Activated naive CD4-positive, alpha-beta T cell treated with anti-CD3 and anti-CD28 coated beads, Interleukin-2, amount 50 U/mL, for 24 hours (primary cell): ENCODE measurements at regions not wholly inside any gene's neighbourhood (a gene's known extent, or its start where the extent isn't known, plus 50 kb on each side); places are given as distances from the start of the nearest gene placed in this dataset.
"Not testable (repeated sequence)": the region's sequence is repeated elsewhere in the genome, so short reads cannot be mapped to it uniquely, and the experiment has no call there.

Experiments used
- H3K27ac Mint-ChIP-seq: one replicate; pipeline ENCODE4 v1.8.0; 2021; ENCODE audit warnings: mild to moderate bottlenecking, mixed read lengths
- H3K27me3 Mint-ChIP-seq: one replicate; pipeline ENCODE4 v1.8.0; 2021; ENCODE audit warnings: mixed read lengths
- H3K36me3 Mint-ChIP-seq: one replicate; pipeline ENCODE4 v1.8.0; 2021; ENCODE audit warnings: mixed read lengths
- H3K4me1 Mint-ChIP-seq: one replicate; pipeline ENCODE4 v1.8.0; 2021; ENCODE audit warnings: mixed read lengths
- H3K4me3 Mint-ChIP-seq: one replicate; pipeline ENCODE4 v1.8.0; 2021; ENCODE audit warnings: mild to moderate bottlenecking, mixed read lengths
- H3K9me3 Mint-ChIP-seq: one replicate; pipeline ENCODE4 v1.8.0; 2021; ENCODE audit warnings: mixed read lengths

DNA sequence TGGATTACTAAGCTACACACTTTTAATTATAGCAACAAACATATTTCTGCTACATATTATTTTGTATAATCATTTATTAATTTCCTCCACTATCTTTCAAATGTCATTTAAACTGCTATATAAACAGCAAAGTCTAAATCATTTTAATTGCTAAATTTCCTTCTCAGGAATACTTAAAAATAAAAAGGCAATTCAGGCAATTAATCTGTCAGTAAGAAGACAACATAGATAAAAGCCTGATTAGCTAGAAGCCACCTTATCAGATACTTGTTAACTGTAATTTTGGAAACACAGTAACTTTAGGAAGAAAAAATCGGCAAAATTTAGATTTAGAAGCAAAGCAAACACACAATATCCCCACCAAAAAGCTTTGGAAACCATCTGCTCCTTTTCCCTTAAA, 188.2 kb upstream of the ZNF804A start:
- Mint-ChIP-seq H3K9me3 (peaks cover 18% of the 10 kb centered on the region), H3K4me3 (no peak overlapping the region), H3K36me3 (no peaks in the 10 kb centered on the region), H3K4me1 (no peaks in the 10 kb centered on the region), H3K27me3 (no peaks in the 10 kb centered on the region), H3K27ac (no peak overlapping the region)

DNA sequence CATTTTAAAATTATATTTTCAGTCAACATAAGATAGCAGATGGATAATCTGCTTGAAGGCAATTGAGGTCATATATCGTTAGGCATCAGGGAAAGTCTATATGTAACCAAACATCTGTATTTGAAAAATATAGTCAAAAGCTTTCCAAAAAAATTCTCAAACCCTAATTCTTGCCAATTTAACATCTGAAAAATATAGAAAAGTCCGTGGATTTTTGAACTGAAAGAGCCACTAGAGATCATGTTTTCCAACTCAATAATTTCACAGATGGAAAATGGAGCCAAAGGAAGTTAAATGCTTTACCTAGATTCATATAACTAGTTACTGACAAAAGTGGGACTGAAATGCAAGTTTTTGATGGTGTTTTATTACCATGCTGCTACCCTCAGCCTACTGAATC, 185.1 kb upstream of the ZNF804A start:
- Mint-ChIP-seq H3K27ac (no peak overlapping the region), H3K9me3 (peaks cover 8% of the 10 kb centered on the region), H3K27me3 (no peaks in the 10 kb centered on the region), H3K36me3 (no peaks in the 10 kb centered on the region), H3K4me3 (no peak overlapping the region), H3K4me1 (no peaks in the 10 kb centered on the region)

DNA sequence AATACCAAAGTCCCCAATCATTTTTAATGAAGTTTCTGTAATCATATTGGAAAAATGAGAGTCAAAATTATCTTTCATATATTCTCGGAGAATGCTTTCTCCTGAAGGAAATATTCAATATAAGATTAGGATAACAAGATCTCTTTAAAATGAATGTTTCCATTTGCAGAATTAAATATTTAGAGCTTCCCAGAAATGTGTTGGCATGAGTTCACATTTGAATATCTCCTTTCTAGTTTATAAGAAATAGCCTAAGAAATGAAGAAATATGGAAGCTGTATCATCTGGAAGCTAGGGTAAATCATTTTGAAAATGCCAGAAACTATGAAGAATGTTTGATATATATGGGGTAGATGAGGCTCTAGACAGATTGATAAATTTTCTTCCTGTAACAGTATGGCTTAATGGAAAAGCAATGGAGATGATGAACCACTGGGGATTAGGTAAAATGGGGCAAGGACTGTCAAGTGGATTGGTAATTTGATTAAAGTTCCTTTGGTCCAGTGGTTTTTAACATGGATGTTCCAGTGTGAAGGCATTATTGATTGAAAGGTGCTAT, 184.6 kb upstream of the ZNF804A start:
- Mint-ChIP-seq H3K36me3 (no peaks in the 10 kb centered on the region), H3K9me3 (peaks cover 7% of the 10 kb centered on the region), H3K27ac (no peak overlapping the region), H3K27me3 (no peaks in the 10 kb centered on the region), H3K4me3 (no peak overlapping the region), H3K4me1 (no peaks in the 10 kb centered on the region)

DNA sequence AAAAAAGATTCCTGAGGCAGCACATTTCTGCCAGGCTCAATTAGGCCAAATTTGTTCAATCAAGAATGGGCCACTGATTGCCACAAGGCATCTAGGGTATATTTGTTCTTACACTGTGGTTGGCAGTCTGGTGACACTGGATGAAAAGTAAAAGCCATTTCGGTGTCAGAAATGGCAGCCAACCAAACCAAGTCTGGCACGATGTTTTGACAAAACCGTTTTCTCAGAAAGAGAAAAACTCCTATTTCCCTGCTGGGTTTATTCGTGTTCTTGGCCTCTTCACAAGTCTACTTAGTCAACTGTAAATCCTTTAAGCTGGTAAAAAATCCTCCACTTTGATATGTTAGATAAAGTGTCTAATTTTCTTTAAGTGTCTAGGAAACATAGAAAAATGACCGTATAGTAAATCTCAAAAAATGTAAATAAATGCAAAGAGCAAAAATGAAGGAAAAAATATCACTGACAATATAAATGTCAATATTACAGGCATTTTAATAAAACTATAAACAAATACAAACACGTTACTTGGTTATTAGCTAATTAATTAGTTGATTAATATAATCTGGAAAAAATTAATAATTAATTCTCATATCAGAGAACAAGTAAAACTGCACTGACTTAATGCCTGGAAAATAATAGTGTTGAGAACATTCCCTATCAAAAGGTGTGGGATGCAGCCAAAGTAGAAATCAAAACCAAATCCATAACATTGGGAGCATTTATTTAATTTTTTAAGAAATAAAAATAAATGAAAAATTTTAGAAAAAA, 182.0 kb upstream of the ZNF804A start:
- Mint-ChIP-seq H3K9me3 (peaks cover 7% of the 10 kb centered on the region), H3K27me3 (no peaks in the 10 kb centered on the region), H3K36me3 (no peaks in the 10 kb centered on the region), H3K4me3 (no peak overlapping the region), H3K27ac (no peak overlapping the region), H3K4me1 (no peaks in the 10 kb centered on the region)

DNA sequence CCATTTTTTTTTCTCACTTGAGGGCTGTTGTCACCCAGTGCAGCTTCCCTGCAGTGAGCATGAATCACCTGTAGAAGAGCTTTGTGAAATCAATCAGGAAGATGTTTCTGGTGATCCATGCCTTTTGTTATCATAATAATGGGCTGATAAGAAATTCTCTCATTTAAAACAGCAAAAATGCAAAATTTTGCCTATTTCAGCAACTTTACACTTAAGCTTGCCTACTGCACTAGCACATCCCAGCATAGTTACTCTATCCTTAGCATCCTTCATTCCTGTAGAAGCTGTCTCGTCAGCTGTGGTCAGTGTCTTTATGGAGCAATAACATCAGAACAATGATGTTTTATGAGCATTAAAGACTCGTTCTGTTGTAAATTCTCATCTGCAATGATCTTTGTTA, 178.6 kb upstream of the ZNF804A start:
- Mint-ChIP-seq H3K27me3 (no peaks in the 10 kb centered on the region), H3K36me3 (no peaks in the 10 kb centered on the region), H3K27ac (no peak overlapping the region), H3K4me1 (no peaks in the 10 kb centered on the region), H3K9me3 (no peaks in the 10 kb centered on the region), H3K4me3 (no peak overlapping the region)

DNA sequence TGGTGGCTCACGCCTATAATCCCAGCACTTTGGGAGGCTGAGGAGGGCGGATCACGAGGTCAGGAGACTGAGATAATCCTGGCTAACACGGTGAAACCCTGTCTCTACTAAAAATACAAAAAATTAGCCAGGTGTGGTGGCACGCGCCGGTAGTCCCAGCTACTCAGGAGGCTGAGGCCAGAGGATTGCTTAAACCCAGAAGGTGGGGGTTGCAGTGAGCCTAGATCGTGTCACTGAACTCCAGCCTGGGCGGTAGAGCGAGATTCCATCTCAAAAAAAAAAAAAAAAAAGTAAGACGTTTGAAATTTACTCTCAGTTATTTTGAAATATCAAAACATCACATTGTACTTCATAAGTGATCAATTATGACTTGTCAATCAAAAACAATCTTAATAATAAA, 176.9 kb upstream of the ZNF804A start:
- not testable (repeated sequence) for H3K27me3 Mint-ChIP-seq, H3K27ac Mint-ChIP-seq, H3K4me1 Mint-ChIP-seq, H3K4me3 Mint-ChIP-seq, H3K36me3 Mint-ChIP-seq, H3K9me3 Mint-ChIP-seq

DNA sequence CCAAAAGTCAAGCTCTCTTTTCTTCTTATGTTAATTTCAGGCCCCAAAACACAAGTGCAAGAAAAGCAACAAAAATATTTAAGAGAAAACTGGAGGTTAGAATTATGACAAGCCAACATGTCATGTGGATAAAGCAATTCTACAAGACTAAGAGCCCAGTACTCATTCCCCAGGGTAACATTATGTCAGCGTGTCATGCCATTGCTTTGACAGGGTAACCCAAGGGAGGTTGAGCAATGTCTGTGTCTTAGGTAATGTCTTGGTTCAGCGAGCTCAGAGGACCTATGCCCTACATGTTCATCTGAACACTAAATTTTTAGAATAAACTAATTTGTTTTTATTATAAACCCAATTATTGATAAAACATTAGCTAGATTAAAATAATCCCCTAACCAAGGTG, 173.2 kb upstream of the ZNF804A start:
- no peaks in the 10 kb centered on the region for H3K27me3 Mint-ChIP-seq
- H3K4me3 Mint-ChIP-seq: no peak overlapping the region
- H3K27ac Mint-ChIP-seq: no peak overlapping the region
- no peaks in the 10 kb centered on the region for H3K4me1 Mint-ChIP-seq
- no peaks in the 10 kb centered on the region for H3K9me3 Mint-ChIP-seq
- H3K36me3 Mint-ChIP-seq: no peaks in the 10 kb centered on the region

DNA sequence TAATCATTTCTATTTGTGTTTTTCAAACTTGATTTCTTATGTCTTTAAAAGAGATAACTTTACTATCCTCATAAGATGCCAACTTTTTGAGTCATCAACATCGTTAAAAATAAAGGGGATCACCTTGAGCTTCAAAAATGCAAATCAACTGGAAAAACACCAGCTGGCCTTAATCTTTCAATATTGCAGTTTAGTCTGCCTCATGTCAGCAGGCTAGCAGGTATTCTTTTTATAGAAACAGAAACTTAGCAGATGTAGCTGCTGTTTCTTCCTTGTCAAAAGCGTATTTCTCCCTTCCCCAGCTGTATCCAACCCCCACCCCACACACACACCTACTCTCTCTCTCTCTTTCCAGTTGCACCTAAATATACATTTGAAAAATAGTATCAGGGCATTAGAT, 154.1 kb upstream of the ZNF804A start:
- Mint-ChIP-seq H3K4me1 (no peaks in the 10 kb centered on the region), H3K9me3 (no peaks in the 10 kb centered on the region), H3K36me3 (no peaks in the 10 kb centered on the region), H3K27ac (no peak overlapping the region), H3K27me3 (no peaks in the 10 kb centered on the region), H3K4me3 (no peak overlapping the region)

DNA sequence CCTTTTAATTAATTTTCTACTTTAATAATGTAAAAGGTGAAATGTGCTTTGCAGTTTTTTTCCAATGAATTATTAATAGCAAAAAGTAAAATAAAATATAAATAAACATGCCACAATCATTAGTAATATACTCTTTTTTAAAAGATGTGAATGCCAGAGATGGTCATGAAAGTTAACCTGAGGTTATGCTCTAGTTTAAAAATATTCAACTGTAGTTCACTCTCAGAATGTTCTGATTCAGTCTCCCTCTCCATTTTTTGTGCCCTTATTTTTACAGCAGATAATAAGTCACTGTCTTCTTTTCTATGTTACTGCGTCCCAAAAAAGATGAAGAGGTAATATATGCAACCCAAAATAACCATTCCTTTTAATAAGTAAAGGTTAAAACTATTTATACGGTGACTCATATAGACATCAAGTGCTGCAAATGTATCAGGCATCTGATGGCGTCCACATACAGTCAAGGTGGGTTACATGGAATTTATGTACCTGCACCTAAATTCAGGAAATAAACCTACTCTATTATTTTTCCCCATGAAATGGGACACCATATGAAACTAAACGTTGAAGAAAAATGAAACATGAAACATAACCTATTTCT, 153.6 kb upstream of the ZNF804A start:
- no peak overlapping the region for H3K4me3 Mint-ChIP-seq
- no peaks in the 10 kb centered on the region for H3K9me3 Mint-ChIP-seq
- no peaks in the 10 kb centered on the region for H3K36me3 Mint-ChIP-seq
- H3K4me1 Mint-ChIP-seq: no peaks in the 10 kb centered on the region
- H3K27me3 Mint-ChIP-seq: no peaks in the 10 kb centered on the region
- no peak overlapping the region for H3K27ac Mint-ChIP-seq

DNA sequence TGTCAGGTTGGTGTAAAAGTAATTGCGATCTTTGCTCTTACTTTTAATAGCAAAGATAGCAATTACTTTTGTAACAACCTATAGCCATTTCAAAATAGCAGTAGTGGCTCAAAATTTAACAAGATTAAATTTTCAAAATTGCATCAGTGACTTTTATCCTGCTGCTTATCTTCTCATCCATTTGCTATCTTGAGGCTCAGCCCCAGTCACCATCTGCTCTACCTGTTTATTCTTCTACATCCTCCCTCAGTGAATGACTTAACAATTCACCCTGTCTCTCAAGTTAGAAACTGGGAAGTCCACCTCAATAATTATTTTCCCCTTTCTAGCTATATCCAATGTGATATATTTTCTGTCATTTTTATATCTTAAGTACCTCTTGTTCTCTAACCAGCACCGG, 148.6 kb upstream of the ZNF804A start:
- Mint-ChIP-seq H3K36me3 (no peaks in the 10 kb centered on the region), H3K9me3 (no peaks in the 10 kb centered on the region), H3K27ac (no peak overlapping the region), H3K27me3 (no peaks in the 10 kb centered on the region), H3K4me3 (no peak overlapping the region), H3K4me1 (no peaks in the 10 kb centered on the region)

DNA sequence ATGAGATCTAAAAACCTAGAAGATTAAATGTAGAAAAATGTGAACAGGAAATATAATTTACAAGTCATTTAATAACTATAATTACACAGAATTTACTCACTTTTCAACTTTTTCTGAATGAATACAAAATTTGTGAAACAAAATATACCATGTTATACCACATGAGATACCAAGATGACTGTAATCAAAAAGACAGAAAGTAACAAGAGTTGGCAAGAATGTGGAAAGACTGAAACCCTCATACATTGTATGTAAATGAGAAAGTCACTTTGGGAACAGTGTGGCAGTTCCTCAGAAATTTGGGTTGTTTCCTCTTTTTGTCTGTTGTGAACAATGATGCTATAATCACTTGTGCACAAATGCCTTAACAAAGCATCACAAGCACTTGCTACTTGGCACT, 145.4 kb upstream of the ZNF804A start:
- H3K4me3 Mint-ChIP-seq: no peak overlapping the region
- H3K4me1 Mint-ChIP-seq: no peaks in the 10 kb centered on the region
- no peaks in the 10 kb centered on the region for H3K27me3 Mint-ChIP-seq
- H3K36me3 Mint-ChIP-seq: no peaks in the 10 kb centered on the region
- H3K27ac Mint-ChIP-seq: no peak overlapping the region
- H3K9me3 Mint-ChIP-seq: no peaks in the 10 kb centered on the region

DNA sequence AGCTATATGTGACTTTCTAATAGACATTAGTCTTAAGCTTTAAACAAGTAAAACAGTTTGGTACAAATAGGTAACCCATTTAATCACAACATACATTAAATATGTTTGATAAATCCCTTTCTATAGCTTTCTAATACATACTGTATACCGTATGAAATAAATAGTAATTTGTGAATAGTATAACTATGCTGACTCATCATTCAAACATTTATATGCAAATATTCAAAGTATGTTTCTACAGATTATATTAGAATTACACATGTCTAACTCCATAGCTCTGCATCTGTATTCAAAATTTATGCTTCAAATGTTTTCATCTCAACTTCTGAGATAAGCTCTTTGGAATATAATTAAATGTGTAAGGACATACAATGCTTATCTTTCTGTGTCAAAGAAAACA, 142.7 kb upstream of the ZNF804A start:
- Mint-ChIP-seq H3K27me3 (no peaks in the 10 kb centered on the region), H3K36me3 (no peaks in the 10 kb centered on the region), H3K9me3 (no peaks in the 10 kb centered on the region), H3K4me3 (no peak overlapping the region), H3K4me1 (no peaks in the 10 kb centered on the region), H3K27ac (no peak overlapping the region)

DNA sequence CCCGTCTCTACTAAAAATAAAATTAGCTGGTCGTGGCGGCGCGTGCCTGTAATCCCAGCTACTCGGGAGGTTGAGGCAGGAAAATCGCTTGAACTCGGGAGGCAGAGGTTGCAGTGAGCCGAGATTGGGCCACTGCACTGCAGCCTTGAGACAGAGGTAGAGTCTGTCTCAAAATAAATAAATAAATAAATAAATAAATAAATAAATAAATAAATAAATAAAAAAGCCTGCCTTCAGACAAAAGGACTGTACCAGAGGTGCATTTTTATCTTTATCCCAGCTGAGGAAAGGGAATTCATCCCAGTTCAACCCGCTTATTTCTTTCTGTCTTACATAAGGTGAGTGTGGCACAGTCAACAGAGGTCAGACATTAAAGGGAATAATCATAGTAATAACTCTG, 141.6 kb upstream of the ZNF804A start:
- H3K27me3 Mint-ChIP-seq, H3K4me1 Mint-ChIP-seq, H3K4me3 Mint-ChIP-seq, H3K36me3 Mint-ChIP-seq, H3K9me3 Mint-ChIP-seq, H3K27ac Mint-ChIP-seq: not testable (repeated sequence)

DNA sequence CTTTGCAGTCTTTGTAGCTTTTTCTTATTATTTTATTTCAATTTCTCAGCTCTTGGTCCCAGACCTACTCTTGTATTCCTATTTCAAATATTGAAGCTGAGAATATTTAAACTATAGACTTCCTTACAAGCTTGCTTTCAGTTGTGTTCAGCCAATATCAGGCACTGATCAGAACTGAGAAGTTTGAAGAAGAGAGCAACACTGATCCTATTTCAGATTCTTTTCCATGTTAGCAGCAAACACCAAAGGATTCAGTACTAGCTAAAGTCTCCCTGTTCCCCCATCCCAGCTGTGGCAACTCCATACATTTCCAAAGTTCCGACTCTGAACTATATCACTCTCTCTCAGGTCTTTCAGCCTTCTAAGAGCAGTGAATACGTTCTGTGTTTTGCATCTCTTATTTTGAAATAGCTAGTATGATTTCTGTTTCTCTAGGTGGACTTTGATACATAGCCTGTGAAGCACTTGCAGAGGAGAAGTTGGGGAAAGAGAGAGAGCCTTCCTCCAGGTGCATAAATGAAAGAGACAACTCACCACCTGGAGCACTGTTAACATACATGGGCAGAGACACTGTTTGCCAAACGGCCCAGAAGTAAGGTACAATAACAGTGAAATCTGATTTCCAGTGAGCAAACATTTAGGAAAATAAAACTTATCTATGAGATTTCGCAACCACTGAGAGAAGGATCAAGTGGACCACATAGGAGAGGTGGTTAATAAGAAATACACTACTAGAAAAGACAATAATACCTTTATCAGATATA, 135.0 kb upstream of the ZNF804A start:
- H3K4me3 Mint-ChIP-seq: no peak overlapping the region
- H3K9me3 Mint-ChIP-seq: peaks cover 16% of the 10 kb centered on the region
- H3K27ac Mint-ChIP-seq: no peak overlapping the region
- no peaks in the 10 kb centered on the region for H3K4me1 Mint-ChIP-seq
- H3K27me3 Mint-ChIP-seq: no peaks in the 10 kb centered on the region
- no peaks in the 10 kb centered on the region for H3K36me3 Mint-ChIP-seq

DNA sequence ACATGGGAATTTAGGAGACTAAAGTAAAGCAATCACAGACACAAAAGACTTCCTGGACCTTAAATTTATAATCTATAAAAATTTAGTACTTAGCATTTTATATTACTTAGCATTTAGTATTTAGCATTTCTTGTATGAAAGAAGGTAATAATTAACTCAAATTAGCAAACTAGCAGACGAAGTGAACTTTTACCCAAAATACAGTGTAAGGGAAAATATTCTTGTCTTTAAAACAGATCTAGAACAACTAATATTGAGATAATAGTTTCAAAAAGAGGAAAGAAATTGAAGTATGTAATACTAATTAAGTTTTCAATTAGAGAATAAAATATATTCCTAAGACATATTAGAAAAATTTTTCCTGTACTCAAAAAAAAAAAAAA, 134.5 kb upstream of the ZNF804A start:
- Mint-ChIP-seq H3K9me3 (peaks cover 16% of the 10 kb centered on the region), H3K36me3 (no peaks in the 10 kb centered on the region), H3K4me1 (no peaks in the 10 kb centered on the region)

DNA sequence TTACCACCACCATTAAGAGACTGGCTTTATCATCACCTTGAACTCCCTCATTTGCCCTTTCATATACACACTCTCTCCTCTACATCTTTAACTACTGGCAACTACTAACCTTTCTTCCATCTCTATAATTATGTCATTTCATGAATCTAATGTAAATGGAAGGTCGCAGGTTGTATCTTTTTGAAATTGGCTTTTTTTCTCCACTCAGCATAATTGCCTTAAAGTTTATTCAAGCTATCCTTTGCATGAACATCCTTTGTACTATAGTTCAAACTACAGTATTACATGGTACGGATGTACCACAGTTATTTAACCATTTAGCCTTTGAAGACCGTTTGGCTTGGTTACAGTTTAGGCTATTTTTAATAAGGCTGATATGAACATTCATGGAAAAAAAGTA, 129.5 kb upstream of the ZNF804A start:
- Mint-ChIP-seq H3K27me3 (no peaks in the 10 kb centered on the region), H3K36me3 (no peaks in the 10 kb centered on the region), H3K9me3 (peaks cover 20% of the 10 kb centered on the region), H3K27ac (no peak overlapping the region), H3K4me3 (no peak overlapping the region), H3K4me1 (no peaks in the 10 kb centered on the region)

More for the DNA sequence above, 134.5 kb upstream of the ZNF804A start:
- Mint-ChIP-seq H3K27me3 (no peaks in the 10 kb centered on the region), H3K27ac (no peak overlapping the region), H3K4me3 (no peak overlapping the region)
